PC-3 (cell line): ENCODE measurements at regions not wholly inside any gene's neighbourhood (a gene's known extent, or its start where the extent isn't known, plus 50 kb on each side); places are given as distances from the start of the nearest gene placed in this dataset.

ENCODE experiments used
- ATAC-seq: fragments of 200-7000 bp; cut with Tn5 transposase; 2 replicates; pipeline ENCODE4 v1.9.1; 2020; ENCODE audit warnings: mild to moderate bottlenecking, moderate library complexity
- BruUV-seq: library from RNA; stranded (reverse); fragments of 400-500 nt; replicated peaks from 2 replicates; lab custom pipeline; 2021; lab: Mats Ljungman, UMichigan
- CTCF ChIA-PET: fragments of 300-600 bp; sonication (Branson Sonifier 250); formaldehyde crosslinking; loops from one replicate; lab custom pipeline; 2022; ENCODE audit warnings: antibody characterized with exemption; lab: Charles Lee
- POLR2A ChIA-PET: fragments of 300-600 bp; sonication (Branson Sonifier 250); formaldehyde crosslinking; loops from one replicate; lab custom pipeline; 2022; ENCODE audit warnings: antibody characterized with exemption; ENCODE audit not compliant: unreplicated experiment; lab: Charles Lee
- DNase-seq: peaks from one replicate; pipeline ENCODE4 v3.0.0-alpha.2; 2015
- H2AFZ ChIP-seq: fragments of 300-600 bp; sonication (generic); 2 replicates; pipeline ENCODE4 v1.6.0; 2016; ENCODE audit warnings: antibody characterized with exemption, low read length
- H3F3A ChIP-seq: fragments of 300-600 bp; sonication (generic); one replicate; pipeline ENCODE4 v1.6.0; 2017; ENCODE audit warnings: antibody characterized with exemption, low read length, control low read depth, mild to moderate bottlenecking; ENCODE audit not compliant: unreplicated experiment
- H3K27ac ChIP-seq: fragments of 300-600 bp; sonication (generic); 2 replicates; pipeline ENCODE4 v1.5.1; 2016; ENCODE audit warnings: mild to moderate bottlenecking, low read length
- H3K27me3 ChIP-seq: fragments of 300-600 bp; sonication (generic); 2 replicates; pipeline ENCODE4 v1.6.1; 2016; ENCODE audit warnings: low read length, mixed read lengths
- H3K36me3 ChIP-seq: fragments of 300-600 bp; sonication (generic); 2 replicates; pipeline ENCODE4 v1.6.1; 2016; ENCODE audit warnings: low read depth, mixed run types, low read length, mixed read lengths
- H3K4me1 ChIP-seq: fragments of 300-600 bp; sonication (generic); 2 replicates; pipeline ENCODE4 v1.5.1; 2016; ENCODE audit warnings: low read length; ENCODE audit not compliant: insufficient read depth
- H3K4me2 ChIP-seq: fragments of 300-600 bp; sonication (generic); 2 replicates; pipeline ENCODE4 v1.6.0; 2016; ENCODE audit warnings: low read length
- H3K4me3 ChIP-seq: fragments of 300-600 bp; sonication (generic); 2 replicates; pipeline ENCODE4 v1.5.1; 2016; ENCODE audit warnings: mild to moderate bottlenecking, low read length, mixed read lengths
- H3K79me2 ChIP-seq: fragments of 300-600 bp; sonication (generic); 2 replicates; pipeline ENCODE4 v1.6.1; 2017; ENCODE audit warnings: low read length, mixed read lengths
- H3K9ac ChIP-seq: fragments of 300-600 bp; sonication (generic); 2 replicates; pipeline ENCODE4 v1.6.0; 2016; ENCODE audit warnings: mild to moderate bottlenecking, low read length
- H3K9me2 ChIP-seq: fragments of 300-600 bp; sonication (generic); replicated peaks from 2 replicates; pipeline ENCODE4 v1.6.1; 2016; ENCODE audit warnings: mixed run types, low read length, mixed read lengths
- H3K9me3 ChIP-seq: fragments of 300-600 bp; sonication (generic); 2 replicates; pipeline ENCODE4 v1.6.1; 2016; ENCODE audit warnings: low read length, mixed read lengths
- H4K20me1 ChIP-seq: fragments of 300-600 bp; sonication (generic); 2 replicates; pipeline ENCODE4 v1.6.1; 2016; ENCODE audit warnings: low read length, mixed read lengths
- CTCF ChIP-seq: fragments of 300-600 bp; sonication (generic); conservative IDR thresholded peaks from 2 replicates; pipeline ENCODE4 v1.5.1; 2017; ENCODE audit warnings: antibody characterized with exemption, low read depth, mild to moderate bottlenecking, low read length
- EZH2 ChIP-seq: fragments of 300-600 bp; sonication (generic); IDR thresholded peaks from one replicate; pipeline ENCODE4 v1.6.1; 2017; ENCODE audit warnings: antibody characterized with exemption, mild to moderate bottlenecking, low read length; ENCODE audit not compliant: unreplicated experiment
- EZH2phosphoT487 ChIP-seq: fragments of 300-600 bp; sonication (generic); IDR thresholded peaks from 2 replicates; pipeline ENCODE4 v1.6.1; 2018; ENCODE audit warnings: mild to moderate bottlenecking, antibody characterized with exemption, low read length, borderline replicate concordance
- intact Hi-C: fragments of 100-400 bp; cut with micrococcal nuclease; formaldehyde crosslinking; loops from 2 replicates; pipeline ENCODE4 v1.9.0; 2023

DNA sequence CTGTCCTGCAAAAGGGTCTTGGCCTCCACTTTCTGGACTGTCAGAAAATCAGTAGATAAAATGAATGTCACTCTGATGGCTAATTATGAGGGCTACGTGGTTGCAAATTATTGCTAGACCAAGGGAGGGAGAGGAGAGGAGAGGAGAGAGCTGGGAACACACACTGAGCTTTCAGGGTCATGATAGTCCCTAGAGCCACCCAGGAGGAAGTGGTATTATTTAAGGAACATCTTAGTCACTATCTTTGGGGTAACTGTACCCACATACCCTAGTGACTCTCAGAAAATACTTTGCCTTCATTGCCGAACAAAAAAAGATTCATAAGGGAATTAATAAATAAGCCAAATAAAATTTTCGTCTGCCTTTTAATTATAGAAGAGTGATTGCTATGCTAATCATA is 642.3 kb upstream of the CFAP20DC start:
- no peaks in the 10 kb centered on the region for H3K36me3 ChIP-seq
- no peaks in the 10 kb centered on the region for H3K27me3 ChIP-seq
- no peak for ATAC-seq
- H3K9me3 ChIP-seq: no peaks in the 10 kb centered on the region
- H4K20me1 ChIP-seq: no peaks in the 10 kb centered on the region
- H2AFZ ChIP-seq: no peak overlapping the region
- CTCF ChIA-PET: no interaction called here
- BruUV-seq: no TSS peak
- TF ChIP-seq EZH2: no peak
- intact Hi-C loops: no loop called here
- H3K9ac ChIP-seq: no peak overlapping the region
- H3K79me2 ChIP-seq: no peaks in the 10 kb centered on the region
- DNase-seq: no peak
- no peaks in the 10 kb centered on the region for H3K4me1 ChIP-seq
- no peaks in the 10 kb centered on the region for H3K9me2 ChIP-seq
- POLR2A ChIA-PET: no interaction called here
- H3K27ac ChIP-seq: no peak overlapping the region
- H3K4me2 ChIP-seq: no peak overlapping the region
- H3F3A ChIP-seq: no peaks in the 10 kb centered on the region
- H3K4me3 ChIP-seq: no peak overlapping the region

GRCh38 chr3:59690886-59691285 is 641.1 kb upstream of the CFAP20DC start:
- POLR2A ChIA-PET: no interaction called here
- Histone ChIP-seq H3K36me3 (no peaks in the 10 kb centered on the region), H3K79me2 (no peaks in the 10 kb centered on the region), H3F3A (no peaks in the 10 kb centered on the region), H3K27ac (no peak overlapping the region), H3K4me3 (no peak overlapping the region), H3K4me2 (no peak overlapping the region), H3K27me3 (no peaks in the 10 kb centered on the region), H4K20me1 (no peaks in the 10 kb centered on the region), H3K4me1 (no peaks in the 10 kb centered on the region), H3K9me2 (no peaks in the 10 kb centered on the region), H2AFZ (no peak overlapping the region), H3K9me3 (no peaks in the 10 kb centered on the region), H3K9ac (no peak overlapping the region)
- no peak for TF ChIP-seq CTCF
- no peak for TF ChIP-seq EZH2phosphoT487
- TF ChIP-seq EZH2: no peak
- no peak for DNase-seq
- intact Hi-C loops: no loop called here
- no TSS peak for BruUV-seq
- CTCF ChIA-PET: interaction anchor here (0.6 kb wide), 1 partner anchor 81 kb away, joined by 3 read pairs; no protein-coding TSS in a partner anchor
- no peak for ATAC-seq

DNA sequence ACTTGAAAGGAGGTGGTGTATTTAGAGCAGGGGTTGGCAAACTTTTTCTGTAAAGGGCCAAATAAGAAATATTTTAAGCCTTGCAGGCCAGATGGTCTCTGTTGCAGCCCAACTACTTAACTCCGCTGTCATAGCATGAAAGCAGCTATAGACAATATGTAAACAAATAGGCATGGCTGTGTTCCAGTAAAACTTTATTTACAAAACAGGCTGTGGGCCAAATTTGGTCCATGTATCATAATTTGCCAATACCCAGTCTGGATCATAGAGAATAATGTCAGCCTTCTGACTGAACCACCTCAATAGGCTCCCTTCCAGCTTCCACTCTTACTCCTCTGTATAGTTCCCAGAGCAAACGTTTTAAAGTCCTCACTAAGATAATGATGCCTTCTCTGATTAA is 638.8 kb upstream of the CFAP20DC start:
- intact Hi-C loops: no loop called here
- ChIA-PET POLR2A (no interaction called here), CTCF (no interaction called here)
- H3F3A ChIP-seq: no peaks in the 10 kb centered on the region
- H3K36me3 ChIP-seq: no peaks in the 10 kb centered on the region
- TF ChIP-seq EZH2phosphoT487: no peak
- TF ChIP-seq CTCF: no peak
- no peak for TF ChIP-seq EZH2
- no peaks in the 10 kb centered on the region for H3K4me1 ChIP-seq
- DNase-seq: no peak
- H3K9me3 ChIP-seq: no peaks in the 10 kb centered on the region
- no peak overlapping the region for H3K4me2 ChIP-seq
- no peak overlapping the region for H2AFZ ChIP-seq
- no peak overlapping the region for H3K4me3 ChIP-seq
- no peak for ATAC-seq
- no peaks in the 10 kb centered on the region for H4K20me1 ChIP-seq
- H3K27me3 ChIP-seq: no peaks in the 10 kb centered on the region
- BruUV-seq: no TSS peak
- H3K79me2 ChIP-seq: no peaks in the 10 kb centered on the region
- H3K9me2 ChIP-seq: no peaks in the 10 kb centered on the region
- no peak overlapping the region for H3K9ac ChIP-seq
- H3K27ac ChIP-seq: no peak overlapping the region
